ENCODE measurements at regions not wholly inside any gene's neighbourhood (a gene's known extent, or its start where the extent isn't known, plus 50 kb on each side); places are given as distances from the start of the nearest gene placed in this dataset.

- ATAC-seq, result no peak
- Mint-ChIP-seq H3K9me3 (peaks cover 8 to 22% of the 10 kb centered on the region in 2 donors), H3K4me3 (no peak overlapping the region), H3K36me3 (peaks cover 4% of the 10 kb centered on the region), H3K4me1 (no peaks in the 10 kb centered on the region), H3K27me3 (ENCODE audit: low read depth in 2 of 2) (no peaks in the 10 kb centered on the region), H3K27ac (no peak overlapping the region)
- WGBS (ENCODE audit: insufficient coverage), result no CpG with 5 or more reads among the region's 2 CpGs
- TF ChIP-seq CTCF (IDR thresholded peaks at IDR 0.05), result no peak
- Histone ChIP-seq H3K36me3 (ENCODE audit: control insufficient read depth, insufficient read depth, low read length) (no peaks in the 10 kb centered on the region), H3K27ac (ENCODE audit: low read length) (no peak overlapping the region), H3K9me3 (ENCODE audit: control insufficient read depth, insufficient read depth, low read length) (peaks cover 3% of the 10 kb centered on the region), H3K4me3 (ENCODE audit: low read length) (no peak overlapping the region), H3K27me3 (ENCODE audit: control insufficient read depth, insufficient read depth, low read length) (no peaks in the 10 kb centered on the region), H3K4me1 (ENCODE audit: control insufficient read depth, insufficient read depth, low read length) (no peaks in the 10 kb centered on the region)
- no peak for DNase-seq
- intact Hi-C loops (cut with micrococcal nuclease), result no loop called here
Measured at GRCh38 chr13:87005511-87005910, 665.7 kb upstream of the SLITRK5 start.

DNA sequence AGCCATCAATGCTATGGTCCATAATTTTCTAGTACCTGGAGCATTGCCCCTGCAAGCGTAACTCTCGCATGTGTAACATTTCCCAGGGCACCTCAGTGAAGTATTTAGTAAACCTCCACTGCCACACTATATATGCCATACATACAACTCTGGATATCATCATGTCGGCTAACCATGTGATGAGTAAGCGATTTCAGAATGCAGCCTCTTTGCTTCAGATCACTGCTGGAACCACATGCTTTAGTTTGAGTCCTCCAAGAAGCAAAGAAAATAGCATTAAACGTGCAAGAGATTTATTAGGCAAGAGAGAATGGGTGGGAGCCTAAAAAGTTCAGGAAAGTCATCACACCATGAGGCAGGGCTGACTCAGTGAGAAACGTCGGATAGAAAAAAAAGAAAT lies 635.6 kb upstream of the SLITRK5 start:
- no peaks in the 10 kb centered on the region for H3K4me1 ChIP-seq (ENCODE audit: control insufficient read depth, insufficient read depth, low read length)
- Mint-ChIP-seq H3K4me3 (no peak overlapping the region), H3K36me3 (peaks cover 10% of the 10 kb centered on the region), H3K27ac (no peak overlapping the region), H3K27me3 (ENCODE audit: low read depth in 2 of 2) (no peaks in the 10 kb centered on the region), H3K4me1 (no peaks in the 10 kb centered on the region), H3K9me3 (peaks cover 11% of the 10 kb centered on the region in 2 donors)
- H3K27ac ChIP-seq (ENCODE audit: low read length), result no peak overlapping the region
- no peak for DNase-seq
- peaks cover 3% of the 10 kb centered on the region for H3K9me3 ChIP-seq (ENCODE audit: control insufficient read depth, insufficient read depth, low read length)
- TF ChIP-seq CTCF (IDR thresholded peaks at IDR 0.05), result no peak
- H3K4me3 ChIP-seq (ENCODE audit: low read length), result no peak overlapping the region
- 94% methylated on average over 7 of the region's 7 CpGs for WGBS (ENCODE audit: insufficient coverage)
- H3K36me3 ChIP-seq (ENCODE audit: control insufficient read depth, insufficient read depth, low read length), result no peaks in the 10 kb centered on the region
- intact Hi-C loops (cut with micrococcal nuclease), result no loop called here
- no peaks in the 10 kb centered on the region for H3K27me3 ChIP-seq (ENCODE audit: control insufficient read depth, insufficient read depth, low read length)
- ATAC-seq, result no peak

GRCh38 chr13:87042946-87043345 lies 628.2 kb upstream of the SLITRK5 start:
- no peaks in the 10 kb centered on the region for H3K36me3 ChIP-seq (ENCODE audit: control insufficient read depth, insufficient read depth, low read length)
- no peaks in the 10 kb centered on the region for H3K4me1 ChIP-seq (ENCODE audit: control insufficient read depth, insufficient read depth, low read length)
- Mint-ChIP-seq H3K36me3 (peaks cover 15% of the 10 kb centered on the region), H3K9me3 (peaks cover 12 to 24% of the 10 kb centered on the region in 2 donors), H3K27me3 (ENCODE audit: low read depth in 2 of 2) (no peaks in the 10 kb centered on the region), H3K27ac (no peak overlapping the region), H3K4me1 (no peaks in the 10 kb centered on the region), H3K4me3 (no peak overlapping the region)
- TF ChIP-seq CTCF (IDR thresholded peaks at IDR 0.05), result no peak
- ATAC-seq, result no peak
- no peak for DNase-seq
- no peaks in the 10 kb centered on the region for H3K27me3 ChIP-seq (ENCODE audit: control insufficient read depth, insufficient read depth, low read length)
- intact Hi-C loops (cut with micrococcal nuclease), result no loop called here
- WGBS (ENCODE audit: insufficient coverage), result no CpG with 5 or more reads among the region's 1 CpG
- H3K9me3 ChIP-seq (ENCODE audit: control insufficient read depth, insufficient read depth, low read length), result no peaks in the 10 kb centered on the region
- no peak overlapping the region for H3K27ac ChIP-seq (ENCODE audit: low read length)
- H3K4me3 ChIP-seq (ENCODE audit: low read length), result no peak overlapping the region

- Histone ChIP-seq H3K9me3 (ENCODE audit: control insufficient read depth, insufficient read depth, low read length) (peaks cover 8% of the 10 kb centered on the region), H3K36me3 (ENCODE audit: control insufficient read depth, insufficient read depth, low read length) (no peaks in the 10 kb centered on the region), H3K27ac (ENCODE audit: low read length) (no peak overlapping the region), H3K4me3 (ENCODE audit: low read length) (no peak overlapping the region), H3K4me1 (ENCODE audit: control insufficient read depth, insufficient read depth, low read length) (no peaks in the 10 kb centered on the region), H3K27me3 (ENCODE audit: control insufficient read depth, insufficient read depth, low read length) (no peaks in the 10 kb centered on the region)
- Mint-ChIP-seq H3K36me3 (no peaks in the 10 kb centered on the region), H3K4me3 (no peak overlapping the region), H3K9me3 (peaks cover 4 to 8% of the 10 kb centered on the region in 2 donors), H3K27ac (no peak overlapping the region), H3K27me3 (ENCODE audit: low read depth in 2 of 2) (no peaks in the 10 kb centered on the region), H3K4me1 (no peaks in the 10 kb centered on the region)
- no peak for DNase-seq
- no peak for ATAC-seq
- intact Hi-C loops (cut with micrococcal nuclease), result no loop called here
- no peak for TF ChIP-seq CTCF (IDR thresholded peaks at IDR 0.05)
- WGBS (ENCODE audit: insufficient coverage), result 52% methylated on average over 3 of the region's 4 CpGs
Measured at GRCh38 chr13:87052731-87053130, 618.4 kb upstream of the SLITRK5 start.
